ENCODE measurements at regions not wholly inside any gene's neighbourhood (a gene's known extent, or its start where the extent isn't known, plus 50 kb on each side); places are given as distances from the start of the nearest gene placed in this dataset.

- TF ChIP-seq CTCF (IDR thresholded peaks at IDR 0.05; ENCODE audit: low read depth, low read length), result no peak
- no peak for DNase-seq (ENCODE audit: low read depth in 1 of 2, low spot score in 1 of 2)
- H3K27me3 ChIP-seq, result no peaks in the 10 kb centered on the region
- H3K27ac ChIP-seq, result no peak overlapping the region
- no peaks in the 10 kb centered on the region for H3K4me1 ChIP-seq (ENCODE audit: low read depth)
- H3K36me3 ChIP-seq, result no peaks in the 10 kb centered on the region
- H3K9me3 ChIP-seq (ENCODE audit: low read depth), result no peaks in the 10 kb centered on the region
- no peak overlapping the region for H3K4me3 ChIP-seq
These were observed 181.9 kb downstream of the PAH start for GRCh38 chr12:102735104-102735503.

- Histone ChIP-seq H3K4me1 (ENCODE audit: low read depth) (no peaks in the 10 kb centered on the region), H3K9me3 (ENCODE audit: low read depth) (no peaks in the 10 kb centered on the region), H3K36me3 (no peaks in the 10 kb centered on the region), H3K27ac (no peak overlapping the region), H3K27me3 (no peaks in the 10 kb centered on the region), H3K4me3 (no peak overlapping the region)
- DNase-seq (ENCODE audit: low read depth in 1 of 2, low spot score in 1 of 2), result no peak
- no peak for TF ChIP-seq CTCF (IDR thresholded peaks at IDR 0.05; ENCODE audit: low read depth, low read length)
These were observed 186.0 kb downstream of the PAH start for GRCh38 chr12:102730996-102731395.

- no peak for DNase-seq (ENCODE audit: low read depth in 1 of 2, low spot score in 1 of 2)
- Histone ChIP-seq H3K27ac (no peak overlapping the region), H3K9me3 (ENCODE audit: low read depth) (no peaks in the 10 kb centered on the region), H3K4me3 (no peak overlapping the region), H3K36me3 (no peaks in the 10 kb centered on the region), H3K27me3 (no peaks in the 10 kb centered on the region), H3K4me1 (ENCODE audit: low read depth) (no peaks in the 10 kb centered on the region)
- no peak for TF ChIP-seq CTCF (IDR thresholded peaks at IDR 0.05; ENCODE audit: low read depth, low read length)
These were observed 188.4 kb downstream of the PAH start for GRCh38 chr12:102728506-102729242.

DNA sequence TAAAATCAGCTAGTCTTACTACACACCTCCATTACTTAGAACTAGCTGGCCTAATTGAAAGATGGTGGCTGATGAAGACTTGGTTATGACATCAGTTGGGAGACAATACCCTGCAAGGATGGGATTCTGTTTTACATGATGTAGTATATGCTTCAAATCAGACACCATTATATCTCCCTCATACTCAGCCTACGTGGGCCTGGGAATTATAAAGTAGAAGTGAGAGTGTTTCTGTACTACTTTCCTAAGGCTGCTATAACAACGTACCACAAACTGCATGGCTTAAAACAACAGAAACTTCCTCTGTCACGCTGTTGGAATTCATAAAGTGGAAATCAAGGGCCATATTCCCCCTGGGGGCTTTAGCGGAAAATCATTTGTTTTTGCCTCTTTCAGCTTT lies 190.4 kb downstream of the PAH start:
- DNase-seq (ENCODE audit: low read depth in 1 of 2, low spot score in 1 of 2), result no peak
- no peak for TF ChIP-seq CTCF (IDR thresholded peaks at IDR 0.05; ENCODE audit: low read depth, low read length)
- H3K9me3 ChIP-seq (ENCODE audit: low read depth), result no peaks in the 10 kb centered on the region
- H3K4me3 ChIP-seq, result no peak overlapping the region
- no peaks in the 10 kb centered on the region for H3K27me3 ChIP-seq
- no peaks in the 10 kb centered on the region for H3K4me1 ChIP-seq (ENCODE audit: low read depth)
- no peak overlapping the region for H3K27ac ChIP-seq
- no peaks in the 10 kb centered on the region for H3K36me3 ChIP-seq

DNA sequence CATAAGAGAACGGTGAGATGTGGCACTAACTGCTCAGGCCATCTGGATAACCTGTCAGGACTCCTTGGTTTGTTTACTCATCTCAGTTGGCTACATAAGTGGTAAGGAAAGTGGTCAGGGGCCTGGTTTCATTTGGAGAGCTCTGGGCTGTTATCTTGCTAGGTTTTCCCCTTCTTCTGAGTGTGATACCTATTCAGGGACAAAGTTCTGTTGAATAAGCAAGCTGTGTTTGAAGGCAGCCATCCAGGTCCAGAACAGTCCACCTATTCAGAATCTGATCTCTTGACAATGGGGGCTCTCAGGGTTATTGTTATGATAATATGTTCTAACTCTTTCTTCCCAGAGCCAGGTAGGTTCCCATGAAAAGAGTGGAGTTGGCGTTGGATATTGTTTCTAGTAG lies 194.9 kb downstream of the PAH start:
- H3K27me3 ChIP-seq, result no peaks in the 10 kb centered on the region
- no peaks in the 10 kb centered on the region for H3K9me3 ChIP-seq (ENCODE audit: low read depth)
- H3K36me3 ChIP-seq, result no peaks in the 10 kb centered on the region
- no peaks in the 10 kb centered on the region for H3K4me1 ChIP-seq (ENCODE audit: low read depth)
- H3K4me3 ChIP-seq, result no peak overlapping the region
- TF ChIP-seq CTCF (IDR thresholded peaks at IDR 0.05; ENCODE audit: low read depth, low read length), result no peak
- DNase-seq (ENCODE audit: low read depth in 1 of 2, low spot score in 1 of 2), result no peak
- no peak overlapping the region for H3K27ac ChIP-seq

All from cardiac muscle cell (in vitro differentiated cells and primary cell).